CD4-positive, alpha-beta T cell treated with Interleukin-4 for 4 hours (primary cell): ENCODE measurements at regions not wholly inside any gene's neighbourhood (a gene's known extent, or its start where the extent isn't known, plus 50 kb on each side); places are given as distances from the start of the nearest gene placed in this dataset.
A peak's percentile ranks its signal among the peaks of the same experiment; 100 is the strongest.
"Not testable (repeated sequence)": the region's sequence is repeated elsewhere in the genome, so short reads cannot be mapped to it uniquely, and the experiment has no call there.

Source experiments
- DNase-seq: peaks from one replicate; pipeline ENCODE4 v3.0.0-alpha.2; 2020

DNA sequence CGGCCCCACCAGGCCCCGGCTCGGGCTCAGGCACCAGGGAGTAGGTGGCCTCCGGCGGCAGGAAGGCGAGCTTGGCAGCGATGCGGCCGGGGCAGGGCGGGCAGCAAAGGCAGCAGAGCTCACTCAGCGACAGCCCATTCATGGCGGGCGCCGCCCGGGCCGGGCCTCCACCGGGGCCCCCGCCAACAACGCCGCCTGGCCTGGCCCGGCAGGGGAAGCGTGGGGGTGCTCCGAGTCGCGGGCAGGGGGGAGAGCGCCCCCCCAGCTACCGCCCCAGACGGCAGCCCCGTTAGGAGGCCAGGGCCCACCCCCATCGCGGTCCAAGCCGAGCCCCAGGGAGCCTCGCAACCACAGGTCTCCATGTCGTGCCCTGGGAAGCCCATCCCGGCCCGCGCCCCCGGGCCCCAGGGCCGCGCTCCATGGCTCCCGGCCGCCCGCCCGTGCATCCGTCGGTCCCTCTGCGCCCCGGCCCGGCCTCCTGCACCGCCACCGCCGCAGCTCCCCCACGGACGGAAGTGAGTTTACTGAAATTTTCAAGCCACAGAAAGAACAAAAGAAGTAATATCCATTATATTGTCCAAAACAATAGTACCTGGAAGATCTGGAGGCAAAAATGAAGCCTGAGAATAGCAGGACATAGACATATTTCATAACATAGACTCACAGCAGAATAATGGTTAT is 126.6 kb upstream of the VPREB1 start:
- not testable (repeated sequence) for DNase-seq

DNA sequence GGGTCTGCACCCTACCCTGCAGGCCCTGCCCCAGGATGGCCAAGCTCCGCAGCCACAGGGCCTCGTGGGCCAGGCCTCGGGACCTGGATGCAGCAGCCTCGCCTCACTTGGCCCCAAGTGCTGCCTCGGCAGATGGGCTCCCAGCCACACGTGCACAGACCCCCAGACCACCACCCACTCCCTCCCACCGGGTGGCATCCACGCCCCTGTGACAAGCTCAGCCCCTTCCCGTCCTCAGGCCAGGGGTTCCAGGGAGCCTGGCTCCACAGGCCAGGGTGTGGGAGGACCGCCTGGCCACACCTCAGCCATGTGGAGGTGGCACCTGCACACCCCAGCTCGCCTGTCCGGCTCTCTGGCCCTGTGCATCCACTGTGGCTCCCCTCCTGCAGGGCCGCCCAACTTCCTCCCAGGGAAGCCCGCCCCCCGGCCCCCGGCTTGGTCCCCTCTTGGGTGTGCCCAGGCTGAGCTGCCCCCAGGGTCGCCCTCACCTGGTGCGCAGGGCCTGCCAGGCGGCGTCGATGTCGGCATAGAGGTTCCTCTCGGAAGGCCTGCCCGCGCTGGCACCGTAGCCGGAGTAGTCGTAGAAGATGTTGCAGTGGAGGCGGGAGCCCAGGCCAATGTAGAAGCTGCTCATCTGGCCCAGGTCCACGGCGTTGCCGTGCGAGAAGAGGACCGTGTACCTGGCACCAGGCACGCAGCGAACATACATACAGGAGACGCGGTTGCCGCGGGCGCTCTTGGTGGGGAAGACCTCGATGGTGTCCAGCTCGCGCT is 127.4 kb upstream of the VPREB1 start:
- not testable (repeated sequence) for DNase-seq

- no peak for DNase-seq
Measured at GRCh38 chr22:22113701-22114100, 130.9 kb upstream of the VPREB1 start.

GRCh38 chr22:22112533-22113294 is 130.1 kb upstream of the TOP3B start:
- no peak for DNase-seq

GRCh38 chr22:22111983-22112382 is 129.4 kb upstream of the TOP3B start:
- no peak for DNase-seq

DNA sequence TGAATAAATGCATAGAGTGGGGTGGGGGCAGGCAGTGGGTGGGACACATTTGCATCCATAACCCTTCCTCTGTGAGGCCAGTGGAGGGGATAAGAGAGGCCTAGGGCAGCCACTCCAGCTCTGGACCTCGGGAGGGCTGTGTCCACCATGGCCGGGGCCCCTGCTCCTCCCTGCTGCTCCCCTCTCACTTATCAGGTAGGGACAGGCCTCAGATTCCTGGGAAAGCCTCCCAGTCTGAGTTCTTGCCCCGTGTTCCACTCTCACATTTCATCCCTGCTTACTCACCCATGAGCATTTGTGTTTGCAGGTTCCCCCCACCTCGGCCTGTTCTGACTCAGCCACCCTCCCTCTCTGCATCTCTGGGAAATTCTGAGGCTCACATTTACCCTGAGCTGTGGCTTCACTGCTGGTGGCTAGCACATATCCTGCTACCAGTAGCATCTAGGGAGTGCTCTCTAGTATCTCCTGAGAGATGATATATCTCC is 128.7 kb upstream of the TOP3B start:
- DNase-seq, result no peak

GRCh38 chr22:22110548-22111266 is 128.1 kb upstream of the TOP3B start:
- DNase-seq, result peak; percentile 18

DNA sequence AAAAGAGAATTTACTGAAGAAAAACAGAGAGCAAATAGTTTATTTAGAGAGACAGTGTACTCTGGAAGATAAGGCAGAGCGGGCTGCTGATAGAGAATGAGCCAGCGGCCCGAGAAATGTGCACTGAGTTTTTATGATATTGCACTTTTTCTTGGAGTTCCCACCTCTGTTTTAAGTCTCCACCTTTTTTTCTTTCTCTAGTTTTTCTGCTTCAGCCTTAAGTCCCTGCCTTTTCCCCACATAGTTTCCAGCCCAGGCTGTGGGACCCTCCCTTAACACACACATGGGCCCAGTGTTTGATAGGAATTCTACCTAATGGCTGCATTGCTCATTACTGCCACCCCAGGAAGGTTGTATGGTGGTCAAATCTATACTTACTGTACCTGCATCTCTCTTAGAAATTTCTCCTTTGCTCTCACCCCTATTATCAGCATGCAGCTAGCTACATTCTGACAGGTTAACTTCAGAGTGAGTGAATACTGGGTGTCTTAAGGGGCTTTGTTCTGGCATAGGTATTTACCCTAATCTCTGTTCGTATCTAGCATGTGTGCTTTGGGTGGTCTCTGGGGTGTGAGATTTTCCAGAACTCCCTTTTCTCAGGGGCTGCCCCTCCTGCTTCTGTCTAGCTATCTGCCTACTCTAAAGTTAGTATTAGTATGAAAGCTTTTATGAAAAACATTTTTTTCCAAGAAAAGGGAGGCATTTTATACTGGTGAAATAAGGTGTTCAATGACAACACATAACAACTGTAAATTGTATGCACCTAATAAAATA is 127.3 kb upstream of the TOP3B start:
- no peak for DNase-seq

- DNase-seq, result no peak
Measured at GRCh38 chr22:22106855-22107254, 124.3 kb upstream of the TOP3B start.

DNA sequence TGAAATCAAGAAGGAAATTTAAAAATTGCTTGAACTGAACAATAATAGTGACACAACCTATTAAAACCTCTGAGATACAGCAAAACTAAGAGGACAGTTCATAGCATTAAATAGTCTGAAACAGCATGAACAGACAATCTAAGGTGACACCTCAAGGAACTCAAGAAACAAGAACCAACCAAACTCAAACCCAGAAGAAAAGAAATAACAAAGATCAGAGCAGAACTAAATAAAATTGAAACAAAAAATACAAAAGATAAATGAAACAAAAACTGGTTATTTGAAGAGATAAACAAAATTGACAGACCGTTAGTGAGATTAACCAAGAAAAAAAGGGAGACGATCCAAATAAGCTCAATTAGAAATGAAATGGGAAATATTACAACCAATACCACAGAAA is 122.8 kb upstream of the TOP3B start:
- DNase-seq, result no peak

DNA sequence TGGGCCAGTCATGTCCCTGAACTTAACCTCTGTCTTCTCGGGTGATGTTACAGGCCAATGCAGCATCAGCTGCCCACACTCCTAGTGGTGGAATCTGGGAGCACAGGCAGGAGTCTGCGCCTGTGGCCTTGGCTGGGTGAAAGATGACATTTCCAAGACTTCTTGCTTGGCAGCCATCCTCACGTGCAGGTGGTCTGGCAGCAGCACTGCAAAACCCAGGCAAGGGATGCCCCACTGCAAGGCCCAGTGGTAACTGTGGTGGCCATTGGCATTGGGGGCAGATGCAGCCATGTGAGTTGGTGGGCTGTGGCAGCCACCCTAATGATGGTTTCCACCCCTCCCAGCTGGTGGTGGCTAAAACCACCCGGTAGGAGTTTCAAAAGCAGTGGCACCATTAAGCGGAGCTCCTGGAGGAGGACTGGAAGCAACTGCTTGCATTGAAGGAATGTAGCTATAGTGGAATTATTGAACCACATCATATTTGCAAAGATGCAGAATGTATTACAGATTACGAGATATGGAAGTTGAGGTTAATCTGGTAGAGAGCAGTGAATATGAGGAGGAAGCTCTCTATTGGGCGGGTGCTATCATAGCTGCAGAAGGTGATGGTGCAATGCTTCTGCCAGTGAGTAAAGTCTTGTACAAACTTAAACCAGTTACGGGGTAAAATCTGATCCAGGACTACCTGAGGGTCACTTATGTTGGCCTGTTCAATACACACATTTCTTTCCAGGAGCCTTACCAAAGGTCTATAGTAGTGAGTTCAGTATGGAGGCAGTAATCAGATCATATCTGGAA is 120.7 kb upstream of the TOP3B start:
- no peak for DNase-seq

GRCh38 chr22:22099833-22100812 is 117.5 kb upstream of the TOP3B start:
- DNase-seq, result no peak

DNA sequence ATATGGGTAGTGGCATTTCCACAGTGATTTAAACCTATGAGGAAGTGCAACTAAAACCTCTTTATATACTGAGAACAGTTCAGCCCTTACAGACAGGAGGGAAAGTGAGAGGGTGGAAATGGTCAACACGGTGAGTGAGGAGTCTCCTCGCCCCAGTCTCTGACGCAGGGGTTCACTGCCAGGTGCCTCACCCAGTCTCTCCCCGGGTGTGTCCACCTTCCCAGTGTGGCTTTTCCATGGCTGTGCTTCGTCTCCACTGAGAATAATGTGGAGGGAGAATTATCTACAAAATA is 116.6 kb upstream of the TOP3B start:
- DNase-seq, result no peak

DNA sequence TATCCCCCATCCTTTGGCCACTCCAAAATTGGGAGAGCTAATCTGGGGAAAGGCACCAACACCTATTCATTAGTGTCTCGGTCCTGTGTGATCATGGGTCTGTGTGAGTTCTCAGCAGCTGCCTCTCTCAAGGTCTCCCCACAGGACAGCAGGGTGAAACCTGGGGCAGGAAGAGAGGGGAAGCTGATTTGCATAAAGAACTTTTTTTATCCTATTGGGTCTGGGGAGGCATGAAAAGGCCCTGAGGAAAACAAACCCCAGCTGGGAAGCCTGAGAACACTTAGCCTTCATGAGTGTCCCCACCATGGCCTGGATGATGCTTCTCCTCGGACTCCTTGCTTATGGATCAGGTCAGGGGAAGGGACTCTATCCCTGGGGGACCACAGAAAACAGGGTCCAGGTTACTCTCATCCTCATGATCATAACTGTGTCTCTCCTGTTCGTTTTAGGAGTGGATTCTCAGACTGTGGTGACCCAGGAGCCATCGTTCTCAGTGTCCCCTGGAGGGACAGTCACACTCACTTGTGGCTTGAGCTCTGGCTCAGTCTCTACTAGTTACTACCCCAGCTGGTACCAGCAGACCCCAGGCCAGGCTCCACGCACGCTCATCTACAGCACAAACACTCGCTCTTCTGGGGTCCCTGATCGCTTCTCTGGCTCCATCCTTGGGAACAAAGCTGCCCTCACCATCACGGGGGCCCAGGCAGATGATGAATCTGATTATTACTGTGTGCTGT is 116.0 kb upstream of the TOP3B start:
- DNase-seq, result no peak

GRCh38 chr22:22097727-22098228 is 115.2 kb upstream of the TOP3B start:
- DNase-seq, result no peak

DNA sequence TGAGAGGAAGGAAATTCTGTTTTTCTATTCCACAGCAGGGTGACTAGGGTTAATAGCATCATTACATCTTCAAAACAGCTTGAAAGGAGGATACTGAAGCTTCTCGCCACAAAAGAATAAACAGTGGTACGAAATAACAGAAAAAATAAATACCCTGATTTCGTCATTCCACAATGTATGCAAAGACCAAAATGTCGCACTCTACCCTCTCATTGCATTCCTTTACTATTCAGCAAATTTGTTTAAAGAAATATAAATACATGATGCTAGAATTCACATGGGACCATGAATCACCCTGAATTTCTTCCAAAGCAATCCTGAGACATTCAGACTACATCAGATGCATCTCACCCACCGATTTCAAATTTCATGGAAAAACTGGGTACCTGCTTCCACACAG is 112.3 kb upstream of the TOP3B start:
- no peak for DNase-seq

- DNase-seq, result no peak
Measured at GRCh38 chr22:22094514-22094913, 111.9 kb upstream of the TOP3B start.

DNA sequence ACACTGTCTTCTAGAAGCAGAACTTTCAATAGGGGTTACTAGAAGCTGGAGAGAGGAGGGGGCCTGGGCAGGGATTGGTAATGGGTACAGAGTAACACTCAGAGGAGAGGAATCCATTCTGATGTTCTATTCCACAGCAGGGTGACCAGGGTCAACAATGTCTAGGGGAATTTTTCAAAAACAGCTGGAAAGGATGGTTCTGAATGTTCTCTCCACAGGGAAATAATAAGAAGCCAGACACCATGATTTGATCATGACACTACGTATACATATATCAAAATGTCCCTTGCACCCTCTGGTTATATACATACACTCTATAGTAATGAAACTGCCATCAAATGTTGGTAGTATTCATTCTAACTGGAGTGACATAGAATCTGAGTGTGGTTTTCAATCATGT is 111.2 kb upstream of the TOP3B start:
- DNase-seq, result no peak

DNA sequence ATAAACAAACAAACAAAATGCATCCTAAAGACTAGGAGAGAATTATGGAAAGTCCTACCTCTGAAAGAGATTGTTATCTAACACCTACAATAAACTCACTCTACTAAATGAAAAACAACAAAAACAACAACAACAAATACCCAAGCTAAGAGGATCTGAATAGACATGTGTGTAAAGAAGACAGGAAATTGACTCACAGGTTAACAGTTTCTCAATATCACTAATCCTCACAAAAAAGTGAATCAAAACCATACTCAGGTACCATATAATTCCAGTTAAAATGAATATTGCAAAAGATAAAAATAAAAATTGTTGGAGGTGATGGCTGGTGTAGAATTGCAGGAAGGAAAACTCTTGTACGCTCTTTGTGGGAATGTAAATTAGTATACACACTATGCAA is 110.4 kb upstream of the TOP3B start:
- no peak for DNase-seq
